Common myeloid progenitor, CD34-positive (primary cell): ENCODE measurements at regions not wholly inside any gene's neighbourhood (a gene's known extent, or its start where the extent isn't known, plus 50 kb on each side); places are given as distances from the start of the nearest gene placed in this dataset.

Experiments used
- CTCF ChIA-PET: fragments of 350-600 bp; sonication (Branson Sonifier 250); formaldehyde crosslinking; loops from one replicate; lab custom pipeline; 2021; ENCODE audit warnings: antibody characterized with exemption; lab: Charles Lee
- POLR2A ChIA-PET: fragments of 350-600 bp; sonication (Branson Sonifier 250); formaldehyde crosslinking; loops from one replicate; lab custom pipeline; 2021; ENCODE audit warnings: antibody characterized with exemption; lab: Charles Lee
- DNase-seq, 3 donors: peaks; one replicate each; pipeline versions ENCODE4 v3.0.0 to v3.0.0-alpha.2; 2013
- H3K27ac ChIP-seq, 2 experiments: 1 replicate in 1 of 2; 2 replicates in 1 of 2; pipeline ENCODE4 v1.7.0; 2013; ENCODE audit warnings: inconsistent platforms in 2 of 2, low read length in 2 of 2, mild to moderate bottlenecking in 2 of 2, low read depth in 1 of 2, moderate library complexity in 1 of 2; ENCODE audit not compliant: severe bottlenecking in 2 of 2, insufficient read depth in 1 of 2, poor library complexity in 1 of 2
- H3K27me3 ChIP-seq, 5 experiments: replicated peaks in 2 of 5; 1 replicate in 3 of 5; 2 replicates in 2 of 5; pipeline versions ENCODE4 v1.6.1 to v1.7.0; 2013; ENCODE audit warnings: low read length in 4 of 5, mild to moderate bottlenecking in 2 of 5, moderate library complexity in 2 of 5, inconsistent platforms in 1 of 5; ENCODE audit not compliant: insufficient read depth in 5 of 5, control insufficient read depth in 4 of 5
- H3K36me3 ChIP-seq, 4 experiments: 1 replicate in 2 of 4; 2 replicates in 2 of 4; pipeline versions ENCODE4 v1.6.1 to v1.7.0; 2013; ENCODE audit warnings: low read length in 3 of 4, control low read depth in 1 of 4, mild to moderate bottlenecking in 1 of 4; ENCODE audit not compliant: control insufficient read depth in 4 of 4, insufficient read depth in 4 of 4
- H3K4me1 ChIP-seq, 4 experiments: 1 replicate in 3 of 4; 2 replicates in 1 of 4; pipeline versions ENCODE4 v1.6.1 to v1.7.1; 2013; ENCODE audit warnings: low read length in 3 of 4, mild to moderate bottlenecking in 3 of 4, control low read depth in 1 of 4, inconsistent platforms in 1 of 4, moderate library complexity in 1 of 4; ENCODE audit not compliant: control insufficient read depth in 4 of 4, insufficient read depth in 4 of 4; ENCODE audit errors: control extremely low read depth in 1 of 4
- H3K4me3 ChIP-seq, 7 experiments: 1 replicate in 4 of 7; 2 replicates in 3 of 7; pipeline versions ENCODE4 v1.5.1 to v1.7.0; 2013; ENCODE audit warnings: mild to moderate bottlenecking in 7 of 7, low read length in 6 of 7, moderate library complexity in 6 of 7, inconsistent platforms in 2 of 7, low read depth in 2 of 7, control low read depth in 1 of 7; ENCODE audit not compliant: insufficient read depth in 4 of 7, control insufficient read depth in 1 of 7; ENCODE audit errors: extremely low read depth in 1 of 7
- H3K9me3 ChIP-seq, 5 experiments: 1 replicate in 4 of 5; 2 replicates in 1 of 5; pipeline versions ENCODE4 v1.6.1 to v1.7.1; 2013; ENCODE audit warnings: low read length in 4 of 5, mild to moderate bottlenecking in 2 of 5, inconsistent platforms in 1 of 5, low read depth in 1 of 5, moderate library complexity in 1 of 5; ENCODE audit not compliant: control insufficient read depth in 4 of 5, insufficient read depth in 2 of 5; ENCODE audit errors: control extremely low read depth in 1 of 5
- WGBS: methylation state at CpG from one replicate; pipeline ENCODE4 v1.1.5; 2013; ENCODE audit not compliant: insufficient coverage; 5-methylcytosine and 5-hydroxymethylcytosine counted together

- WGBS = no CpG with 5 or more reads among the region's 1 CpG
- CTCF ChIA-PET = no interaction called here
- Histone ChIP-seq H3K4me3 (no peak overlapping the region), H3K27me3 (no peaks in the 10 kb centered on the region), H3K27ac (no peak overlapping the region), H3K36me3 (no peaks in the 10 kb centered on the region), H3K9me3 (peaks cover 2 to 31% (median 7%) of the 10 kb centered on the region in 5 experiments), H3K4me1 (peaks cover 1 to 23% (median 14%) of the 10 kb centered on the region in 4 experiments)
- peak in 2 of 3 donors; percentile 4 to 20 for DNase-seq
- POLR2A ChIA-PET = no interaction called here
Observed at GRCh38 chr2:4130651-4131050, 427.3 kb downstream of the DCDC2C start.

- peak; percentile 14 to 52 (median 21) for DNase-seq
- peaks cover 0 to 28% (median 7%) of the 10 kb centered on the region in 5 experiments for H3K9me3 ChIP-seq
- WGBS = 23% methylated on average over 4 of the region's 8 CpGs
Observed at GRCh38 chr2:4134551-4135550, 431.5 kb downstream of the DCDC2C start.

GRCh38 chr2:4135765-4136164 is 432.4 kb downstream of the DCDC2C start:
- POLR2A ChIA-PET = no interaction called here
- H3K27me3 ChIP-seq = no peaks in the 10 kb centered on the region

More at GRCh38 chr2:4134551-4135550, 431.5 kb downstream of the DCDC2C start:
- Histone ChIP-seq H3K36me3 (no peaks in the 10 kb centered on the region), H3K27me3 (no peaks in the 10 kb centered on the region), H3K4me3 (peak overlapping the region in 3 of 7 experiments; percentile 7 to 45 (median 44)), H3K4me1 (peaks cover 1 to 27% (median 14%) of the 10 kb centered on the region in 4 experiments), H3K27ac (peak overlapping the region in 1 of 2 experiments; percentile 43)
- CTCF ChIA-PET = no interaction called here
- POLR2A ChIA-PET = no interaction called here

GRCh38 chr2:4139316-4139715 is 435.9 kb downstream of the DCDC2C start:
- CTCF ChIA-PET = no interaction called here
- POLR2A ChIA-PET = no interaction called here
- WGBS = 98% methylated on average over 4 of the region's 6 CpGs
- Histone ChIP-seq H3K27me3 (no peaks in the 10 kb centered on the region), H3K27ac (no peak overlapping the region), H3K9me3 (no peaks in the 10 kb centered on the region), H3K4me1 (peaks cover 1 to 17% (median 9%) of the 10 kb centered on the region in 4 experiments), H3K4me3 (no peak overlapping the region), H3K36me3 (no peaks in the 10 kb centered on the region)
- no peak for DNase-seq

More at GRCh38 chr2:4135765-4136164, 432.4 kb downstream of the DCDC2C start:
- Histone ChIP-seq H3K9me3 (peaks cover 0 to 24% (median 7%) of the 10 kb centered on the region in 5 experiments), H3K4me3 (no peak overlapping the region), H3K27ac (no peak overlapping the region), H3K36me3 (no peaks in the 10 kb centered on the region), H3K4me1 (peaks cover 1 to 27% (median 14%) of the 10 kb centered on the region in 4 experiments)
- WGBS = 95% methylated on average over 13 of the region's 14 CpGs
- DNase-seq = no peak
- CTCF ChIA-PET = no interaction called here

- H3K27ac ChIP-seq = no peak overlapping the region
- peaks cover 0 to 13% (median 6%) of the 10 kb centered on the region in 4 experiments for H3K4me1 ChIP-seq
- CTCF ChIA-PET = no interaction called here
- no peak for DNase-seq
- POLR2A ChIA-PET = no interaction called here
- H3K27me3 ChIP-seq = no peaks in the 10 kb centered on the region
- no peaks in the 10 kb centered on the region for H3K9me3 ChIP-seq
- H3K36me3 ChIP-seq = no peaks in the 10 kb centered on the region
- H3K4me3 ChIP-seq = no peak overlapping the region
- WGBS = no CpG with 5 or more reads among the region's 1 CpG
Observed at GRCh38 chr2:4139731-4140130, 436.4 kb downstream of the DCDC2C start.

- no peaks in the 10 kb centered on the region for H3K27me3 ChIP-seq
- POLR2A ChIA-PET = no interaction called here
- no peak overlapping the region for H3K4me3 ChIP-seq
- no peak overlapping the region for H3K27ac ChIP-seq
- no peak for DNase-seq
- no peaks in the 10 kb centered on the region for H3K9me3 ChIP-seq
- peaks cover 0 to 6% (median 1%) of the 10 kb centered on the region in 4 experiments for H3K4me1 ChIP-seq
- WGBS = 94% methylated on average over 4 of the region's 9 CpGs
- H3K36me3 ChIP-seq = no peaks in the 10 kb centered on the region
- CTCF ChIA-PET = no interaction called here
Observed at GRCh38 chr2:4140281-4140970, 437.1 kb downstream of the DCDC2C start.
